Neural progenitor cell (in vitro differentiated cells): ENCODE measurements at regions not wholly inside any gene's neighbourhood (a gene's known extent, or its start where the extent isn't known, plus 50 kb on each side); places are given as distances from the start of the nearest gene placed in this dataset.

ENCODE experiments used
- DNase-seq: peaks from one replicate; pipeline ENCODE4 v3.0.0-alpha.2; 2016; ENCODE audit warnings: low spot score
- H2AFZ ChIP-seq: fragments of 200-600 bp; sonication (generic); replicated peaks from 2 replicates; pipeline ENCODE4 v1.6.1; 2016; ENCODE audit warnings: antibody characterized with exemption
- H3F3A ChIP-seq: fragments of 200-600 bp; sonication (generic); 2 replicates; pipeline ENCODE4 v1.6.1; 2016; ENCODE audit warnings: antibody characterized with exemption, low read depth
- H3K27ac ChIP-seq: fragments of 200-600 bp; sonication (generic); 2 replicates; pipeline ENCODE4 v1.5.1; 2016; ENCODE audit warnings: mild to moderate bottlenecking
- H3K27me3 ChIP-seq: fragments of 200-600 bp; sonication (generic); 2 replicates; pipeline ENCODE4 v1.6.1; 2016; ENCODE audit warnings: mild to moderate bottlenecking, moderate library complexity
- H3K36me3 ChIP-seq: fragments of 200-600 bp; sonication (generic); 2 replicates; pipeline ENCODE4 v1.5.1; 2016
- H3K4me1 ChIP-seq: fragments of 200-600 bp; sonication (generic); 2 replicates; pipeline ENCODE4 v1.6.1; 2016; ENCODE audit warnings: mixed run types
- H3K4me2 ChIP-seq: fragments of 200-600 bp; sonication (generic); 2 replicates; pipeline ENCODE4 v1.6.1; 2016
- H3K4me3 ChIP-seq: fragments of 200-600 bp; sonication (generic); 2 replicates; pipeline ENCODE4 v1.5.1; 2016
- H3K79me2 ChIP-seq: fragments of 200-600 bp; sonication (generic); 2 replicates; pipeline ENCODE4 v1.6.1; 2016; ENCODE audit warnings: low read depth
- H3K9ac ChIP-seq: fragments of 200-600 bp; sonication (generic); 2 replicates; pipeline ENCODE4 v1.6.1; 2016
- H3K9me3 ChIP-seq: fragments of 200-600 bp; sonication (generic); 2 replicates; pipeline ENCODE4 v1.5.1; 2016; ENCODE audit warnings: low read depth
- H4K20me1 ChIP-seq: fragments of 200-600 bp; sonication (generic); 2 replicates; pipeline ENCODE4 v1.6.1; 2016; ENCODE audit warnings: low read depth
- H3K27ac Mint-ChIP-seq: 3 replicates; pipeline ENCODE4 v1.8.0; 2021; ENCODE audit warnings: mixed read lengths
- H3K27me3 Mint-ChIP-seq: 2 replicates; pipeline ENCODE4 v1.8.0; 2022; ENCODE audit warnings: low read depth, mild to moderate bottlenecking, inconsistent platforms, moderate library complexity, mixed read lengths; ENCODE audit not compliant: insufficient read depth
- H3K36me3 Mint-ChIP-seq: 3 replicates; pipeline ENCODE4 v1.8.0; 2021; ENCODE audit warnings: mixed read lengths
- H3K4me1 Mint-ChIP-seq: 3 replicates; pipeline ENCODE4 v1.8.0; 2021; ENCODE audit warnings: mixed read lengths
- H3K4me3 Mint-ChIP-seq: 3 replicates; pipeline ENCODE4 v1.8.0; 2021; ENCODE audit warnings: mild to moderate bottlenecking, moderate library complexity, mixed read lengths
- H3K9me3 Mint-ChIP-seq: 3 replicates; pipeline ENCODE4 v1.8.0; 2020; ENCODE audit warnings: mixed read lengths
- EZH2 ChIP-seq: fragments of 200-600 bp; sonication (generic); IDR thresholded peaks from 2 replicates; pipeline ENCODE4 v1.6.1; 2017; ENCODE audit warnings: antibody characterized with exemption, mild to moderate bottlenecking, moderate library complexity
- EZH2phosphoT487 ChIP-seq: fragments of 200-600 bp; sonication (generic); IDR thresholded peaks from 2 replicates; pipeline ENCODE4 v1.6.1; 2017; ENCODE audit warnings: antibody characterized with exemption
- TF ChIP-seq, protein P1 (sequence below): fragments of 200-600 bp; sonication (generic); IDR thresholded peaks from 2 replicates; pipeline ENCODE4 v1.5.1; 2017; ENCODE audit warnings: antibody characterized with exemption, mild to moderate bottlenecking

DNA sequence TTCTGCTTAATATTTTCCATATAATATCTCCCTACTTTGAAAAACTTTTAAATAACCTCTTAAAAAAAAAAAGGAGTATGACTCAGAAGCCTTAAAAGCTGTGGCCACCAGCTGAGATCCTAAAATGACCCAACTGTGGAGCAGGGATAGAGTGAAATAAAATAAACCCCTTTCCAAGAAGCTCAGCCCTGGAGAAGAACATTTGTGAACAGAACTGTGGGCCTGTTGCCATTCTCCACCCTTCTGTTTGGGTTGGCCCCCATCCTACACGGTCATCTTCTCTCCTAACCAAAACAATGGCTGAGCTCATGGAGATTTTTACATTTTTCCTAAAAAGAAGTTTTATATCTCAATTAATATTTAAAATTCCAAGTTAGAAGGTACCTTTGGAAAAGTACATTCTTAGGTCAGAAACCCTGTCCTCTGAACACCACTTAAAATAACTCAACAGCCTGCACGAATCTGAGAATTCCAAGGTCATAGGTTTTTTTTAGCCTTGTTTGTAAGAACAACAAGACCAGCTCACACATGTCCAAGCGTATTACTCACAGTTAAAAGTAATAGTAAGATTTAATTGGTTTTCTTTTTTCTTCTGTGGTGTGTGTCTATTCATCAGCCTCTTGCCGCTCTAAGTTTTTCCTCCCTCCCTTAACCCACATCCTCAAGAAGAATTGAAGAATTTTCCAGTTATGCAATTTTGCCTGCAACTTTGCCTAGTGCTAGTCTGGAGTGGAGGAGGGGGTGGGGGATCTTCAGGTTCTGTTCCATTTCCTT lies 107.7 kb upstream of the ERRFI1 start:
- H3K36me3 Mint-ChIP-seq = no peaks in the 10 kb centered on the region
- Histone ChIP-seq H3K4me1 (no peaks in the 10 kb centered on the region), H4K20me1 (no peaks in the 10 kb centered on the region), H3K27me3 (no peaks in the 10 kb centered on the region), H3F3A (no peaks in the 10 kb centered on the region), H3K79me2 (no peaks in the 10 kb centered on the region), H3K27ac (no peak overlapping the region), H3K9ac (no peak overlapping the region), H3K4me2 (no peak overlapping the region), H2AFZ (no peak overlapping the region), H3K4me3 (no peak overlapping the region), H3K9me3 (no peaks in the 10 kb centered on the region), H3K36me3 (no peaks in the 10 kb centered on the region)
- H3K27me3 Mint-ChIP-seq = peaks cover 3% of the 10 kb centered on the region
- no peak overlapping the region for H3K27ac Mint-ChIP-seq
- H3K4me3 Mint-ChIP-seq = no peak overlapping the region
- H3K9me3 Mint-ChIP-seq = no peaks in the 10 kb centered on the region
- peaks cover 30% of the 10 kb centered on the region for H3K4me1 Mint-ChIP-seq
- TF ChIP-seq EZH2phosphoT487 = no peak
- TF ChIP-seq, protein P1, sequence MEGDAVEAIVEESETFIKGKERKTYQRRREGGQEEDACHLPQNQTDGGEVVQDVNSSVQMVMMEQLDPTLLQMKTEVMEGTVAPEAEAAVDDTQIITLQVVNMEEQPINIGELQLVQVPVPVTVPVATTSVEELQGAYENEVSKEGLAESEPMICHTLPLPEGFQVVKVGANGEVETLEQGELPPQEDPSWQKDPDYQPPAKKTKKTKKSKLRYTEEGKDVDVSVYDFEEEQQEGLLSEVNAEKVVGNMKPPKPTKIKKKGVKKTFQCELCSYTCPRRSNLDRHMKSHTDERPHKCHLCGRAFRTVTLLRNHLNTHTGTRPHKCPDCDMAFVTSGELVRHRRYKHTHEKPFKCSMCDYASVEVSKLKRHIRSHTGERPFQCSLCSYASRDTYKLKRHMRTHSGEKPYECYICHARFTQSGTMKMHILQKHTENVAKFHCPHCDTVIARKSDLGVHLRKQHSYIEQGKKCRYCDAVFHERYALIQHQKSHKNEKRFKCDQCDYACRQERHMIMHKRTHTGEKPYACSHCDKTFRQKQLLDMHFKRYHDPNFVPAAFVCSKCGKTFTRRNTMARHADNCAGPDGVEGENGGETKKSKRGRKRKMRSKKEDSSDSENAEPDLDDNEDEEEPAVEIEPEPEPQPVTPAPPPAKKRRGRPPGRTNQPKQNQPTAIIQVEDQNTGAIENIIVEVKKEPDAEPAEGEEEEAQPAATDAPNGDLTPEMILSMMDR = no peak
- no peak for DNase-seq

- Histone ChIP-seq H3K4me2 (no peak overlapping the region), H3K4me1 (no peaks in the 10 kb centered on the region), H4K20me1 (no peaks in the 10 kb centered on the region), H2AFZ (no peak overlapping the region), H3K27me3 (no peaks in the 10 kb centered on the region), H3K79me2 (no peaks in the 10 kb centered on the region), H3K36me3 (no peaks in the 10 kb centered on the region), H3K27ac (no peak overlapping the region), H3K9me3 (no peaks in the 10 kb centered on the region), H3K4me3 (no peak overlapping the region), H3K9ac (no peak overlapping the region), H3F3A (no peaks in the 10 kb centered on the region)
- Mint-ChIP-seq H3K4me1 (peaks cover 24% of the 10 kb centered on the region), H3K36me3 (no peaks in the 10 kb centered on the region), H3K9me3 (no peaks in the 10 kb centered on the region), H3K4me3 (no peak overlapping the region), H3K27me3 (peaks cover 3% of the 10 kb centered on the region), H3K27ac (no peak overlapping the region)
- DNase-seq = no peak
- no peak for TF ChIP-seq EZH2
- TF ChIP-seq, protein P1 = no peak
- no peak for TF ChIP-seq EZH2phosphoT487
These were observed 107.1 kb upstream of the ERRFI1 start for GRCh38 chr1:8133190-8133589.

GRCh38 chr1:8127171-8127641 lies 101.1 kb upstream of the ERRFI1 start:
- no peak overlapping the region for H2AFZ ChIP-seq
- no peaks in the 10 kb centered on the region for H3K4me1 ChIP-seq
- Mint-ChIP-seq H3K4me3 (no peak overlapping the region), H3K36me3 (peaks cover 4% of the 10 kb centered on the region), H3K27me3 (peaks cover 9% of the 10 kb centered on the region), H3K27ac (no peak overlapping the region), H3K9me3 (peaks cover 31% of the 10 kb centered on the region), H3K4me1 (peaks cover 13% of the 10 kb centered on the region)
- no peaks in the 10 kb centered on the region for H3K79me2 ChIP-seq
- no peaks in the 10 kb centered on the region for H3K27me3 ChIP-seq
- no peaks in the 10 kb centered on the region for H3K9me3 ChIP-seq
- no peak overlapping the region for H3K4me2 ChIP-seq
- H3K27ac ChIP-seq = no peak overlapping the region
- H4K20me1 ChIP-seq = no peaks in the 10 kb centered on the region
- no peak for TF ChIP-seq EZH2
- TF ChIP-seq, protein P1 = no peak
- TF ChIP-seq EZH2phosphoT487 = no peak
- no peak overlapping the region for H3K9ac ChIP-seq
- no peaks in the 10 kb centered on the region for H3F3A ChIP-seq
- no peak overlapping the region for H3K4me3 ChIP-seq
- H3K36me3 ChIP-seq = no peaks in the 10 kb centered on the region
- no peak for DNase-seq
